GM19043 (cell line): ENCODE measurements at regions not wholly inside any gene's neighbourhood (a gene's known extent, or its start where the extent isn't known, plus 50 kb on each side); places are given as distances from the start of the nearest gene placed in this dataset.

ENCODE experiments used
- ATAC-seq: cut with Tn5 transposase; IDR thresholded peaks from one replicate; pipeline ENCODE4 v1.9.1; 2021; ENCODE audit warnings: low read depth; ENCODE audit not compliant: unreplicated experiment

- no peak for ATAC-seq
Measured at GRCh38 chr3:79930196-79930595, 162.4 kb upstream of the ROBO1 start.

DNA sequence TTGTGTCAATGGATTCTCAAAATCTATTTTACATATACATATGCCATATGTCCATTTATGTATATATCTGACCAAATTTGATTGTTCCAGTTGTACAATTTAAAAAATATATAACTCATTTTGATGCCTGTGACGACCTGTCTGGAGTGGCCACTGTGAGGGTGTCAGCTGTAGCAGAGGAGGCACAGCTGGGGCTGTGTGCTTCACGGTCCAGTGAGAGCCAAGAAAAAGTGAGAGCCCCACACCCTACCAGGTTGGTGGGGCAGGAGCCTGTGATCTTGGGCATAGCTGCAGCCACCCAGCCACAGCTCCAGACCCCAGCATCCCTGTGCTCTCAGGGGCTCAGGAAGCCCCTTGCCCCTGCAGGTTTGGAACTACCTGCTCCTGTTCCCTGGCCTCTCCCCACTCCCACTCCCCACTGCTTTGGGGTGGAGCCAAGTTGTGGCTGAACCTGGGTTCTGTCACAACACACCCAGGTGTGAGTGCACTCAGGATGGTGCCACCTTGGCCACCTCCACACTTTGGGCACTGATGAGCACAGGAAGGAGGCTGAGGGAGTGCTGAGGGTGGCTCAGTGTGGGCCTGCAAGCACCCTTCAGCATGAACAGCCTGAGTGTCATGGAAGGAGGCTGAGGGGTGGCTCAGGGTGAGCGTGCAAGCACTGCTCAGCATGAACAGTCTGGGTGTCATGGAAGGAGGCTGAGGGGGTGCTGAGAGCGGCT is 161.1 kb upstream of the ROBO1 start:
- no peak for ATAC-seq

DNA sequence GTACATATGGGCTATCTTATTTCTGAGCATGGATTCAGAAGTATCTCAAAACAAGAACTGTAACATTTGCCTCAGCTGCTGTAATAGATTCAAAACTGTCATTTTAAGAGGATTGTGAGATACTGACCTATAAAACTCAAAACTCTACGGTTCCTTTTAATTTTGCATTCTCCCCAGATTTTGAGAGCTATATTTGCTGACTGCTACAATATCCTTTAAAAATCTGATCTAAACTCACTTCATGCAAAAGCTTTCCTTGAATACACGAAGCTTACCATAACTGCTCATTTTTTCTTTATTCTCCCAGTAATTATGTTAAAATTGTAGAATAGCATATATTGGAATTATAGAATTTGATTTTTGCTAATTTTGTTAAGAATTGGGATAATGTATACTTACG is 158.7 kb upstream of the ROBO1 start:
- no peak for ATAC-seq

DNA sequence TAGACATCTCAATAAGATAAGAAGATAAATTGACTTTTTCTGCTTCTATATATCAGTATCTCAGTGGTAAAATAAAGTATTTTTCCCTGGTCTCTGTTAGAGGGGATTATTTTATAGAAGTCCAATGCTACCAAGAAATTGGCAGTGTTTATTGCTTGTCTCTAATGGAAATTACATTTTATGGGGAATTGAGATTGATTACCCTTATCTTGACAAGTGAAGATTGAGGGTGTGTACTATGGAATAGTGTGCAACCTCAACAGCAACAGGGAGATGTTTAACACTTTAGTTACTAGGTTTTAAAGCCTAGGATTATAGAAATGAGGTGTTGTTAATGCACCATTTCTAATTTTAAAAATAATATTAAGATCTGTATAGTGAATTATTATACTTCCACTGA is 154.8 kb upstream of the ROBO1 start:
- no peak for ATAC-seq

- no peak for ATAC-seq
Measured at GRCh38 chr3:79917561-79917960, 149.8 kb upstream of the ROBO1 start.

- ATAC-seq = no peak
Measured at GRCh38 chr3:79910337-79910736, 142.5 kb upstream of the ROBO1 start.

- no peak for ATAC-seq
Measured at GRCh38 chr3:79906106-79906505, 138.3 kb upstream of the ROBO1 start.

DNA sequence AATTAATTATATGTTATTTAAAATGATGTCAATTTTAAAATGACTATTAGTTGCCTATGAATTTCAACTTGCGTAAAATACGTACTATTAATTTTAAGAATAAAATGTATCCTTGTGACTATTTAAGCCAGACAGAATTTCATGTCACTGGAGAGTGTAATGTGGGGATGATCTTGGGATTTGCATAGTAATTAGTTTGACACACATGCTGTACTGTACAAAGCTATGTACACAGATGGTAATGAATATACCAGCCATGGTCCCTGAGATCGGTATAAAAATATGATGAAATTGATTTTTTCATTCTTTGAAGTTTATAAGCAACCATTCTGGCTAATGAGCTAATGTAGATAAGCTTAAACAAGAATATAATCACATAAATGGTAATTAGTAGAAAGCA is 134.4 kb upstream of the ROBO1 start:
- ATAC-seq = no peak

DNA sequence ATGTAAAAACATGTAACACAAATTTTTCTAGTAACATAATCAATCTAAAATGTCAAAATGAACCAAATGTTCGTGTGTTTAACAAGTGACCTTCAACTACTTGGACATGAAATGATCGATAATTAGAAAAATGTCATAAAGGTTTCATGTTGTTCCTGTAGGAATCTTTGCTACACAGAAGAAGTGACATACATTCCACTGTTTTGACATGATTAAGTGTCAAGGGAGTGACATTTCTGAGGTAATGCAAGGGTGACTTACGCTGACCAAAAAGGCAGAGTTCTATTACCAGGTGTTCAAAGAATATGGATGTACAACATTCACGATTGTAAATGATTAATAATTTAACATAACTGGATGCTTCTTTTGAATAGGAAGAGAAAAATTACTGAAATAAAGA is 131.1 kb upstream of the ROBO1 start:
- no peak for ATAC-seq

DNA sequence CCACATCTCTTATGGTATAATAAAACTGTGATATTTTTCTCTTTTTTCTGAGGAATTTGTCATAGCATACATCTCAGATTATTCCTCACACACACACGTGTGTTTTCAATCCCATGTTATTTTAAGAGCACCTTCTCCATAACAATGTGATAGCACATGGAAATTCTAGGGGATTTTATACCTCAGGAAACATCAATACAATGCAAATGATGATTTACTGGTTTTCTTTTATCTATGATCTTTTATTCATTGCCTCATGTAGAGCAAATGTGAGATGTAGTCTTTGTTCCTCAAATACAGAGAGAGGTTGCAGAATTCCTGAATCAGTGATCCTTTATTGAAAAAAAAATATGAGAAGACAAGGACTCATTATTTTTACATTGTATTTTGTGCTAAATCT is 128.3 kb upstream of the ROBO1 start:
- no peak for ATAC-seq

- no peak for ATAC-seq
Measured at GRCh38 chr3:79887213-79887612, 119.4 kb upstream of the ROBO1 start.

GRCh38 chr3:79886204-79886603 is 118.4 kb upstream of the ROBO1 start:
- no peak for ATAC-seq

- ATAC-seq = no peak
Measured at GRCh38 chr3:79885407-79885806, 117.6 kb upstream of the ROBO1 start.

DNA sequence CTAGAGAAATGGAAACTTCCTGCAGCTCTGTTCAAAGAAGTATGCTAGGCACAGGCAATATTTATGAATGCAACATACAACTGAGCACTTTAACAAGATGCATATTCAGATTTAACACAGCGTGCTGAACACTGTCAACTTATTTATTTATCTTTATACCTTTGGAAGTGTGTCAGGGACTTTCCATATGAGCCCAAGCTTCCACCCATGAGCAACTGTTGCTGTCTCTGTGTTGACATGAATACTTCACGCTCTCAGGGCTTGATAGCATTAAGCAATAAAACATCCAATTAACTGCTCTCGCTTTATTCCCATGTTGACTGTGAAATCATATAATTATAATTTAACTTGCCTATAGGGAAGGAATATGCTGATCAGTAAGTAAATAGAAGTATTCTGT is 116.6 kb upstream of the ROBO1 start:
- ATAC-seq = no peak

DNA sequence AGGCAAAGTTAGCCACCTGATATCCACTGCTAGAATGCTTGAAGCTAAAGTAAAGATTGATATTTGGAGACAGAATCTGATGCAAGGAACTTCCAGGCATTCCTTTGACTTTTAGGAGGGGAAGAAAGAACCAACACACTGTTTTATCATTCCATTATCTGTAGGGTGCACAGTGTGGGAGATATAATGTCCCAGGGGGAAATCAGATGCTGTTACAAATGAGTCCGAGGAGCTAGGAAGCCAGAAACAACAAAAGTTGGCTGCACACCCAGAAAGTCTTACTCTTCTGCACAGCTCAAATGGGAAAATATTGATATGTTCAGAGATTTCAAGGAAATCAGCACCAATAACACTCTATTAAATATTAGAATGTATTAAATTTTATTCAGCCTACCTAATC is 113.6 kb upstream of the ROBO1 start:
- ATAC-seq = no peak

GRCh38 chr3:79878708-79879107 is 110.9 kb upstream of the ROBO1 start:
- no peak for ATAC-seq

- no peak for ATAC-seq
Measured at GRCh38 chr3:79874646-79875045, 106.8 kb upstream of the ROBO1 start.

DNA sequence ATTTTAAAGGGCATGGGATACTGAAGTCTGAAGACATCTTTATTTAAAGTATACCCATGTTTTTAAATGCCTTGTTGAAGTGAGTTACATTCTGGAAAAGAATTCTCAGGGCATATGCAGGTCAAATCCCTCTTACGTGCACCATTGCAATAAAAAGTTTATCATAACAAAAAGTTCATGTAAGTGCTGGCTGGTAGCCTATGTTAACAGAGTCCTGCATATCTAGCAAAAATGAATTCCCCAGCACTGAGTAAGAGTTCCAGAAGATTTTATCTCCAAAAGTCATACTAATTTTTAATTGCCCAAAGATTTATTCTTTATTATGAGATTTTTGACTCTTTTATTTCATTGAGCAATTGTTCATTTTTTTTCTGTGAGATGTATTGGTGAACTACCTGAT is 104.7 kb upstream of the ROBO1 start:
- no peak for ATAC-seq

- ATAC-seq = no peak
Measured at GRCh38 chr3:79871656-79872055, 103.9 kb upstream of the ROBO1 start.

- no peak for ATAC-seq
Measured at GRCh38 chr3:79870313-79870620, 102.5 kb upstream of the ROBO1 start.

- ATAC-seq = no peak
Measured at GRCh38 chr3:79869461-79870312, 101.9 kb upstream of the ROBO1 start.

- ATAC-seq = no peak
Measured at GRCh38 chr3:79866162-79866561, 98.4 kb upstream of the ROBO1 start.
